H9 (cell line): ENCODE measurements at regions not wholly inside any gene's neighbourhood (a gene's known extent, or its start where the extent isn't known, plus 50 kb on each side); places are given as distances from the start of the nearest gene placed in this dataset.

Experiments
- DNase-seq: peaks from one replicate; pipeline ENCODE4 v3.0.0-alpha.2; 2017
- H2AFZ ChIP-seq: one replicate; pipeline ENCODE4 v1.6.1; 2013; ENCODE audit warnings: mild to moderate bottlenecking, low read length, control low read depth, moderate library complexity
- H2AK5ac ChIP-seq: 2 replicates; pipeline ENCODE4 v1.6.1; 2013; ENCODE audit warnings: low read length, control low read depth, mixed read lengths; ENCODE audit not compliant: insufficient read length
- H2BK120ac ChIP-seq: one replicate; pipeline ENCODE4 v1.6.1; 2013; ENCODE audit warnings: low read depth, mild to moderate bottlenecking, low read length, control low read depth, inconsistent platforms; ENCODE audit not compliant: poor library complexity, severe bottlenecking
- H2BK12ac ChIP-seq: 2 replicates; pipeline ENCODE4 v1.6.1; 2013; ENCODE audit warnings: low read length, control low read depth, mixed read lengths, low read depth; ENCODE audit not compliant: insufficient read length
- H2BK15ac ChIP-seq: 2 replicates; pipeline ENCODE4 v1.6.1; 2013; ENCODE audit warnings: low read depth, low read length, control low read depth
- H2BK20ac ChIP-seq: one replicate; pipeline ENCODE4 v1.6.1; 2013; ENCODE audit warnings: low read depth, mild to moderate bottlenecking, low read length, control low read depth, inconsistent platforms; ENCODE audit not compliant: poor library complexity, severe bottlenecking
- H2BK5ac ChIP-seq: 2 replicates; pipeline ENCODE4 v1.6.1; 2013; ENCODE audit warnings: low read length, control low read depth, mixed read lengths; ENCODE audit not compliant: insufficient read length
- H3K14ac ChIP-seq: 2 replicates; pipeline ENCODE4 v1.6.1; 2013; ENCODE audit warnings: low read length, control low read depth; ENCODE audit not compliant: insufficient read depth
- H3K18ac ChIP-seq: 2 replicates; pipeline ENCODE4 v1.6.1; 2013; ENCODE audit warnings: low read depth, mild to moderate bottlenecking, mixed read lengths, low read length, control low read depth; ENCODE audit not compliant: insufficient read length
- H3K23ac ChIP-seq: 2 replicates; pipeline ENCODE4 v1.6.1; 2013; ENCODE audit warnings: low read length, control low read depth, mixed read lengths, low read depth; ENCODE audit not compliant: insufficient read length
- H3K23me2 ChIP-seq: 2 replicates; pipeline ENCODE4 v1.6.1; 2013; ENCODE audit warnings: low read depth, mild to moderate bottlenecking, mixed read lengths, low read length, control low read depth; ENCODE audit not compliant: insufficient read length, poor library complexity, severe bottlenecking
- H3K27ac ChIP-seq: 2 replicates; pipeline ENCODE4 v1.5.1; 2013; ENCODE audit warnings: low read length, control low read depth, mixed read lengths, low read depth; ENCODE audit not compliant: insufficient read length
- H3K27me3 ChIP-seq: 2 replicates; pipeline ENCODE4 v1.6.1; 2013; ENCODE audit warnings: low read length, control low read depth, inconsistent platforms; ENCODE audit not compliant: insufficient read depth
- H3K4ac ChIP-seq: 2 replicates; pipeline ENCODE4 v1.6.1; 2013; ENCODE audit warnings: low read depth, mild to moderate bottlenecking, control low read depth, inconsistent platforms, low read length, moderate library complexity
- H3K4me1 ChIP-seq: 2 replicates; pipeline ENCODE4 v1.6.1; 2013; ENCODE audit warnings: low read length, control low read depth, inconsistent platforms; ENCODE audit not compliant: insufficient read depth
- H3K4me2 ChIP-seq: 2 replicates; pipeline ENCODE4 v1.6.1; 2013; ENCODE audit warnings: low read length, control low read depth, mixed read lengths; ENCODE audit not compliant: insufficient read length, insufficient read depth
- H3K56ac ChIP-seq: 2 replicates; pipeline ENCODE4 v1.6.1; 2013; ENCODE audit warnings: low read depth, mild to moderate bottlenecking, mixed read lengths, low read length, control low read depth; ENCODE audit not compliant: insufficient read length
- H3K79me1 ChIP-seq: 2 replicates; pipeline ENCODE4 v1.6.1; 2013; ENCODE audit warnings: low read depth, mild to moderate bottlenecking, moderate library complexity, low read length, control low read depth, inconsistent platforms; ENCODE audit not compliant: insufficient read depth, poor library complexity, severe bottlenecking
- H3K79me2 ChIP-seq: 2 replicates; pipeline ENCODE4 v1.6.1; 2013; ENCODE audit warnings: low read length, control low read depth, inconsistent platforms; ENCODE audit not compliant: insufficient read depth
- H3K9ac ChIP-seq: 2 replicates; pipeline ENCODE4 v1.6.1; 2013; ENCODE audit warnings: low read length, control low read depth, mixed read lengths; ENCODE audit not compliant: insufficient read length; ENCODE audit errors: extremely low read depth
- H3K9me3 ChIP-seq: one replicate; pipeline ENCODE4 v1.6.1; 2013; ENCODE audit warnings: low read depth, low read length, inconsistent platforms; ENCODE audit not compliant: control insufficient read depth
- H3T11ph ChIP-seq: one replicate; pipeline ENCODE4 v1.6.1; 2013; ENCODE audit warnings: mild to moderate bottlenecking, low read length, control low read depth, inconsistent platforms
- H4K20me1 ChIP-seq: one replicate; pipeline ENCODE4 v1.6.1; 2013; ENCODE audit not compliant: control insufficient read depth, insufficient read length, insufficient read depth
- H4K5ac ChIP-seq: 2 replicates; pipeline ENCODE4 v1.6.1; 2013; ENCODE audit warnings: low read depth, mild to moderate bottlenecking, mixed read lengths, low read length, control low read depth; ENCODE audit not compliant: insufficient read length
- H4K8ac ChIP-seq: replicated peaks from 2 replicates; pipeline ENCODE4 v1.6.1; 2013; ENCODE audit warnings: low read length, control low read depth, mixed read lengths, low read depth; ENCODE audit not compliant: insufficient read length
- H4K91ac ChIP-seq: 2 replicates; pipeline ENCODE4 v1.6.1; 2013; ENCODE audit warnings: low read depth, mild to moderate bottlenecking, moderate library complexity, mixed read lengths, low read length, control low read depth; ENCODE audit not compliant: insufficient read length
- H3K27ac Mint-ChIP-seq, 3 experiments: 2 replicates in 2 of 3; 3 replicates in 1 of 3; pipeline ENCODE4 v1.8.0; 2020 to 2021; ENCODE audit warnings: mixed read lengths in 3 of 3, mild to moderate bottlenecking in 1 of 3, moderate library complexity in 1 of 3
- H3K27me3 Mint-ChIP-seq: 2 replicates; pipeline ENCODE4 v1.8.0; 2021; ENCODE audit warnings: low read depth, mild to moderate bottlenecking, moderate library complexity, mixed read lengths
- H3K36me3 Mint-ChIP-seq, 3 experiments: 2 replicates in 2 of 3; 3 replicates in 1 of 3; pipeline ENCODE4 v1.8.0; 2020 to 2021; ENCODE audit warnings: low read depth in 3 of 3, mixed read lengths in 3 of 3; ENCODE audit not compliant: insufficient read depth in 1 of 3
- H3K4me1 Mint-ChIP-seq, 2 experiments: 2 replicates each; pipeline ENCODE4 v1.8.0; 2020; ENCODE audit warnings: mixed read lengths in 2 of 2
- H3K4me3 Mint-ChIP-seq, 2 experiments: 2 replicates in 1 of 2; 3 replicates in 1 of 2; pipeline ENCODE4 v1.8.0; 2020 to 2021; ENCODE audit warnings: mild to moderate bottlenecking in 2 of 2, mixed read lengths in 2 of 2, moderate library complexity in 1 of 2
- H3K9me3 Mint-ChIP-seq, 2 experiments: 2 replicates in 1 of 2; 3 replicates in 1 of 2; pipeline ENCODE4 v1.8.0; 2020; ENCODE audit warnings: mild to moderate bottlenecking in 2 of 2, mixed read lengths in 2 of 2, moderate library complexity in 1 of 2
- CTCF ChIP-seq: fragments of 200-600 bp; sonication (generic); conservative IDR thresholded peaks from 3 replicates; pipeline ENCODE4 v1.8.0; 2021; ENCODE audit warnings: antibody characterized with exemption, mild to moderate bottlenecking
- WGBS: extraction: QIAGEN DNeasy Blood & Tissue Kit; methylation state at CpG from one replicate; pipeline ENCODE4 v1.1.7; 2013; ENCODE audit warnings: missing lambda C conversion rate, low lambda C conversion rate, mixed read lengths; ENCODE audit not compliant: insufficient read length; ENCODE audit errors: extremely low coverage; 5-methylcytosine and 5-hydroxymethylcytosine counted together

DNA sequence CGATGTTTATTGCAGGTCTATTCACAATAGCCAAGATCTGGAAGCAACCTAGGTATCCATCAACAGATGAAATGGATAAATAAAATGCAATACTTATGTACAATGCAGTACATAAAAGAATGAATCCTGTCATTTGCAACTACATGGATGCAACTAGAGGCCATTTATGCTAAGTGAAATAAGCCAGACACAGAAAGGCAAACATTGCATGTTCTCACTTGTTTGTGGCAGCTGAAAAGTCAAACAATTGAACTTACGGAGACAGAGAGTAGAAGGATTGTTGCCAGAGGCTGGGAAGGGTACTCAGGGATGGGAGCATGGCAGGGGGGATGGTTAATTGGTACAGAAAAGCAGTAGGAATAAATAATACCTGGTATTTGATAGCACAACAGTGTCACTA is 563.9 kb downstream of the TMX3 start:
- Histone ChIP-seq H3K9ac (no peak overlapping the region), H3K79me2 (no peaks in the 10 kb centered on the region), H3K79me1 (no peaks in the 10 kb centered on the region), H3K4me1 (no peaks in the 10 kb centered on the region), H4K5ac (no peak overlapping the region), H3K4me2 (no peak overlapping the region), H3K9me3 (no peaks in the 10 kb centered on the region), H4K20me1 (no peaks in the 10 kb centered on the region), H3K56ac (no peak overlapping the region), H3K23me2 (no peaks in the 10 kb centered on the region), H3K18ac (no peak overlapping the region), H3K14ac (no peak overlapping the region), H2AK5ac (no peak overlapping the region), H2BK20ac (no peak overlapping the region), H4K91ac (no peak overlapping the region), H4K8ac (no peak overlapping the region), H2BK12ac (no peak overlapping the region), H3K27ac (no peak overlapping the region), H2AFZ (no peak overlapping the region), H3K23ac (no peak overlapping the region), H2BK5ac (no peak overlapping the region), H2BK120ac (no peak overlapping the region), H3K27me3 (no peaks in the 10 kb centered on the region), H3K4ac (no peak overlapping the region), H2BK15ac (no peak overlapping the region), H3T11ph (no peak overlapping the region)
- no peaks in the 10 kb centered on the region for H3K9me3 Mint-ChIP-seq
- no peak overlapping the region for H3K4me3 Mint-ChIP-seq
- no CpG with 5 or more reads among the region's 2 CpGs for WGBS
- DNase-seq: no peak
- no peaks in the 10 kb centered on the region for H3K36me3 Mint-ChIP-seq
- no peak for TF ChIP-seq CTCF
- peaks cover 5 to 12% of the 10 kb centered on the region in 2 experiments for H3K4me1 Mint-ChIP-seq
- H3K27me3 Mint-ChIP-seq: peaks cover 1% of the 10 kb centered on the region; the same call in 1 of the 2 replicates
- H3K27ac Mint-ChIP-seq: no peak overlapping the region
